GM11168 (cell line): ENCODE measurements at regions not wholly inside any gene's neighbourhood (a gene's known extent, or its start where the extent isn't known, plus 50 kb on each side); places are given as distances from the start of the nearest gene placed in this dataset.
"Not testable (repeated sequence)": the region's sequence is repeated elsewhere in the genome, so short reads cannot be mapped to it uniquely, and the experiment has no call there.

Source experiments
- in situ Hi-C: fragments of 300-500 bp; cut with MboI; formaldehyde crosslinking; loops from one replicate; pipeline ENCODE4 v1.12.0; 2022; ENCODE audit warnings: low sequenced_read_pairs; ENCODE audit not compliant: unreplicated experiment

DNA sequence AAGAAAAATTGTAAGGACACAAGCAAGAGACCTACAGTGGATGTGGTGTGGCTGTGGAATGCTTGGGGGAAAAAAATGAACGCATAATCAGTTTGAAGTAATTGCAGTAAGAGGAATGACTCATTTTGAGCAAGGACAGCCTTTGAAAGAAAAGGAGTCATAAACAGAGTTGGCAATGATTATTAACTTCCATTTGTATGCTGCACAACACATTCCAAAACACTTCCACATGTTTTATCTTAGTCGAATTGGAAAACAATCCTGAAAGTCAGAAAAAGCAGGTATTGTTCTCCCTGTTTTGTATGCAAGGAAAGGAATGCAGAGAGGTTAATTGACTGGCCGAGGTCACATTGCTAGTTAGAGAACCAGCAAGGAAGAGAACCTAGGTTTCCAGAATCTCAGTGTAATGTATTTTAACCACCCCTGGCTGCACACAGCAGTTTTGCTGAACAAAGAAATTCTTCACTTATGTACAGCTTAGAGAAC is 630.0 kb upstream of the MIR17HG start:
- in situ Hi-C loops = no loop called here

DNA sequence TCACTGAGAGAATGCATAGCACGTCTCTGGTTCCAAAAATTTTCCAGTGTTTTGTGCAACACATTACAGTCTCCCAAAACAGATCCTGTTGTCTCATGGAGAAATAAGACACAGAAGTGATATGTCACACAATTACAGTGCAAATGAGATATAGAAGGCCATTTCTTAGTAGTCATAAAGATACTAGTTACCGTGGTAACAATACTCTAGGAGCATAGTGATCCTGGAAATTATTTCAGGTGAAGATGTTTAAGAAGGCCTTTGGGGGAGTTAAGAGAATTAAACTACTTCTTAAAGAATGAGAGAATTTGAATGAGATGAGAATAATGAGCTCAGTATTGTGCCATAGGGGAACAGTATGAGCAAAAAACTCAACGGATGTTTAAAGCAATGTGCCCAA is 628.0 kb upstream of the MIR17HG start:
- in situ Hi-C loops = no loop called here

DNA sequence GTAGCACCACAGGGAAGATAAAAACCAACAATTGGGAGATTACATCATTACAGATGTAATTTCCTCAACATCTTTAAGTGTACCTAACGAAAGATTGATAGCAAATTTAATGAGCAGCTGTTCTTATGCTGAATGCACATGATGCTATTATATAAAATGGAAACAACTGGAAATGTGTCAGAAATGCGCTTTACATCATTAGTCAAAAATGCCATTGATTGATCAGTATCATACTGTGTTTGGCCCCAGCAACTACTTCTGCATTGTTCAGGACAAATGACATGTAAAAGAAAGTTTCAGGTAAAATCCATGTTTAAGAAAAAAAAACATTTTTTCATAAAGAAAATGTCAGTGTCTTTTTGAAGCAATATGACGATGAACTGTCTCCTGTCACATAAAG is 625.5 kb upstream of the MIR17HG start:
- in situ Hi-C loops = no loop called here

DNA sequence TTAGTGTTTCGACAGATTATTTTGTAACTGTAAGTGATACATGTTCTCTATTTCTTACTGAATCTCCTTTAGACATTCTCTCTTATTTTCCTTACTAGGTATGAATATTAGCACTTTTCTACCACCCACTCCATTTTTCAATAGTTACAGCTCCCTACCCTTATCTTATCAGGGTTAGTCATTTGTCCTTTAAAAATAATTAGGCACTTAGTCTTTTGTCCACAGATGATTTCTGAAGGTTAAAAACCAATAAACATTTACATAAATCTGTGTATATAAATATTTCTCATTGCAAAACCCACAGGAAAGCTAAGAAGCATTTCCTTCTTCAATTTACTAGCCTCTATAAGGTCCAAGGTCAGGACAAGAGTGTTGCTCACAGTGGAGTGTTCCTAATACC is 624.1 kb upstream of the MIR17HG start:
- in situ Hi-C loops = no loop called here

DNA sequence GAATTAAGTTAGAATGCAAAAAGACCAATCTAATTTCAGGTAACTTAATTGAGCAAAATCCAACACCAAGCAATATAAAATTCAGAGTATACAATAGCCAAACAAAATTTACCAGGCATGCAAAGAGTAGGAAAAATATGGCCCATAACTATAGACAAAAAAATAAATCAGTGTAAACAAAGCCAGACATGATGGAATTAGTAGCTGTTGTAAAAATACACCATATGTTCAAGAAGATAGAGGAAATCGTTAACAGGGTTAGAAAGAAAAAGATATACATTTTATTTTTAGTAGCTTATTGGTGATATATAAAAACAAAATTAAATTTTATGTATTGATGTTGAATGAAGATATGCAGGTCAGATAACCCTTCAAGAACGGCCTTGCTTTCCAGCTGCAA is 621.1 kb upstream of the MIR17HG start:
- in situ Hi-C loops = no loop called here

DNA sequence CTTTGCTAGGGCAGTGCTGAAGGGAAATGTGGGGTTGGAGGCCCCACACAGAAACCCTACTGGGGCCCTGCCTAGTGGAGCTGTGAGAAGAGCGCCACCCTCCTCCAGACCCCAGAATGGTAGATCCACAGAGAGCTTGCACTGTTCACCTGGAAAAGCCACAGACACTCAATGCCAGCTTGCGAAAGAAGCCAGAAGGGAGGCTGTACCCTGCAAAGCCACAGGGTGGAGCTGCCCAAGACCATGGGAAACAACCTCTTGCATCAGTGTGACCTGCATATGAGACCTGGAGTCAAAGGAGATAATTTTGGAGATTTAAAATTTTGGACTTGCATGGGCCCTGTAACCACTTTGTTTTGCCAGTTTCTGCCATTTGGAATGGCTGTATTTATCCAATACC is 615.4 kb upstream of the MIR17HG start:
- in situ Hi-C loops = no loop called here

DNA sequence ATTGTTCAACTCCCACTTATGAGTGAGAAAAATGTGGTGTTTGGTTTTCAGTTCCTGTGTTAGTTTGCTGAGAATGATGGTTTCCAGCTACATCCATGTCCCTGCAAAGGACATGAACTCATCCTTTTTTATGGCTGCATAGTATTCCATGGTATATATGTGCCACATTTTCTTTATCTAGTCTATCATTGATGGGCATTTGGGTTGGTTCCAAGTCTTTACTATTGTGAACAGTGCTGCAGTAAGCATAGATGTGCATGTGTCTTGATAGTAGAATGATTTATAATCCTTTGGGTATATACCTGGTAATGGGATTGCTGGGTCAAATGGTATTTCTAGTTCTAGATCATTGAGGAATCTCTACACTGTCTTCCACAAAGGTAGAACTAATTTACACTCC is 613.0 kb upstream of the MIR17HG start:
- in situ Hi-C loops = not testable (repeated sequence)

DNA sequence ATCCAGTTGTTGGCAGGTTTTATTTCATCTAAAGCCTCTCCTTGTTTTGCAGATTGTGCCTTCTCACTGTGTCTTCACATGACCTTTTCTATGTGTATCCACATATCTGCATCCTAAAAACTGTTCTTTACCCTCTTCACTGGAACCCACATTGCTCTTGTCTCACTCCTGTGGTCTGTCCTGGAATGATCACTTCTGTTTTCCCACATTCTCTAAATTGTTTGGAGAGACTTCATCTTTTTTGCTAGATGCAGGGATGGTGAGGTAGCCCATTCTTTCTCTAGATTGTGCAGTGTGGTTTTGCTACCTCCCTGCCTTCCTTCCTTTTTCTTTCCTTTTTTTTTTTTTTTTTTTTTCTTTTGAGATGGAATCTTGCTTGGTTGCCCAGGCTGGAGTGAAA is 608.6 kb upstream of the MIR17HG start:
- in situ Hi-C loops = no loop called here

DNA sequence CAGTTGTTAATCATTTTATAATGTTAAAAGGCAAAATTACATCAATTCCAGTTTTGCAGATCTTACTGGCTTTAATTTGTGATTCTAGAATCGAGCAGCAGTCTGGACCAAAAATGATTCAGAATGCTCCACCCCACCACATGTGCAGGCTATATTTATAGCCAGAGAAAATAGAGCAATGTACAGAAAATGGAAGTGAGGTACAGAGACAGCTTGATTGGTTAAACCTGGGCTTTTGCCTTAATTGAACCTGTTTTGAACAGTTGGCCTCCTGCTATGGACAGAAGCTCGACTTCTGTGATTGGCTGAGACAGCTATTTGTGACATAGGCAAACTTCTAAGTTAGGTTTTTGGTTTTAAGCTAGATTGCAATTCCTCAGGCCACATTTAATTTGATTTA is 607.4 kb upstream of the MIR17HG start:
- in situ Hi-C loops = no loop called here

DNA sequence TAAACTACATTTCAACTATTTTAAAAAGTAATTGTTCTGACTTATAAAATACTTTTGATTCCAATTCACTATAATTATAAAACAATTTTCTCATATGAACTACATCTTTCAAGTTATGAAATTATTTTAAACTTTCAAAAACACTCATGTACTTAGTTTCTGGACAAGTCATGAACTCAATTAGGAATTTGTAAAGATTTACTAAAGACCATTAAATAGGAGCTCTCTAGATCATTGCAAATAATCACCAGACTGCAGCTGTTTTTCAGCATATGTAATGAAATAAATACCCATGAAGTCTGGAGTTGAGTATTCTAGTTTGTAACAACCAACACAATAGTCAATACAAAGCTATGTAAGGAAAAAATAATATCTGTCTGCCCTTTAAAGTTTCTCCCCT is 605.1 kb upstream of the MIR17HG start:
- in situ Hi-C loops = no loop called here

DNA sequence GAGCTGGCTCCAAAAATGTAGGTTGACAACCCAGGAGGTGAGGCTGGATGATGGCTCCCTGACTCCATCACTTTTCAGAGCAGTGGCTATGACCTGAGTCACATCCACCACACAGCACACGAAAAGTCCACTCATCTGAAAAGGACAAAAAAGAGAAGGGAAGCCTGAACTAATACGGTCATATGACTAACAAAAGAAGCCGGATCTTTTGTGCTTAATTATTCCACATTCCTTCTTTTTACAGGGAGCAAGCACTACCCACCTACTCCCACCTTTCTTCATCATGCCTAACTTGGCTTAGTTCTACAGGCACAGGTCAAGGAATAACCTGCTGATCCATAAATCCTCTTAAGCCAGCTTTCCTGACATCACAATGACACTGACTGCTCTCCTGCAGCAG is 601.3 kb upstream of the MIR17HG start:
- in situ Hi-C loops = no loop called here

DNA sequence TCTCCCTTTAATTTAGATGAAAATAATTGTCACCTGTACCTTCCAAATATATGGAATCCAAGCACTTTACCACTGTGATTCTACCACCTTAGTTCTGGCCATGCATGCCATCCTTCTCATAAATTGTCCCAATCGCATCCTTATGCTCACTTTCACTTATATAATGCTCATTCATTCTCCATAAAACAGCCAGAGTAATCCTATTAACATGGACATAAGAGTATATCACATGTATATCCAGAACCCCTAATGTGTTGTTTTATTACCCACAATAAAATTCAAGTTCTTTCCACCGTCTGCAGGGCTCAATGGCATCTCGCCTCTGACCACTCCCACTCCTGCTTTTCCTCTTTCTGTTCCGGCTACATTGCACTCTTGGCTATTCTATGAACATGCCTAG is 597.5 kb upstream of the MIR17HG start:
- in situ Hi-C loops = no loop called here

DNA sequence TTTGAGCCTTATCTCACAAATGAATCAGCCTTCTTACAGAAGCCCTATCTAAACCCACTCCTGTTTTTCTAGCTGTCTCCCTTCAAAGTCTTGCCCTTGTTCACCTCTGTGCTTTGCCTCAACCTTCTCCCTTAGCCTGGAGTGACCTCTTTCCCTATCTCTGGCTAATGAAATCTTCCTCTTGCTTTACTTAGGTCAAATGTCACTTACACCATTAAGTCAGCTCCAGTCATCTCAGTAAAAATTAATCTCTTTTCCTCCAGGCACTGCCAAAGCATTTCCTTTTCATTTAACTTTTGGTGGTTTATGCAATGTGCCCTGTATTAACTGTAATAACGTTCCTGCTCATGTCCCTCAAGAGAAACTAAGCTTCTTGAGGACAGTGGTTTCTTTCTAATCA is 596.5 kb upstream of the MIR17HG start:
- in situ Hi-C loops = no loop called here

DNA sequence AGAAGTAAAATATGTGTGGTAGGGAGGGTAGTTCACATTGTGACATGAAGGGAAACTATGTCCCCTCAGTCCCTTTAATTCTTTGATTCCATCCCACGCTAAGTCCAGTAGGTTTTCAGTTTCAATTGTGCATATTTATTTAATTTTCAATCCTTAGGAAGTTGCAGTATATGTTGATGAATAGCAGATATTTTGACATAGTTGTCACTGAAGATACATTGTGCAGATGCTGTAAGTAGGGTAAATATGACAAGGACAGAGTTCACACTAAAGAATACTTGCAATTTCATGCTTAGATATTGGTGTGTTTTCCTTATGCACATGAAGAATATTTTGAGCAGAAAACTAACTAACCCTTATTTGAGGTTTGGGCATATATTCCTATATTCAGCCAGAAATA is 595.4 kb upstream of the MIR17HG start:
- in situ Hi-C loops = no loop called here

DNA sequence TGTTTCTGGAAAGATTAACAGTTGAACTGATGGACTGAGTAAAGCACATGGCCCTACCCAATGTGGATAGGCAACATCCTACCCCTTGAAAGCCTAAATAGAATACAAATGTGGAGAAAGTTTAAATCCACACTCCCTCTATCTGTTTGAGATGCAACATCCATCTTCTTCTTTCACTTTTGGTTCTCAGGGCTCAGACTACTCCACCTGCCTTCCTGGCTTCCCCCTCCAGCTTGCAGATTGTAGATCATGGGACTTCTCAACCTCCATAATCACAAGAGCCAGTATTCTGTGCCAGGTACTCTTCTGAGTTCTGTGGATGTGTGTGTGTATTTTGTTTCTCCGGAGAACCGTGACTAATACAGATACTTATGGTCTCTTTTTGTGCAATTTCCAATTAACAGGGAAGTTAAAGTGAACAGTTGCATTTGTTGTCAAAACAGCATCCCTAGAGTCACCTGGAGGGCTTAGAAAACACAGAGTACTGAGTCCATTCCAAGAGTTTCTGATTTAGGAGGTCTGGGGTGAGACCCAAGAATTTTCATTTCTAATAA is 590.3 kb upstream of the MIR17HG start:
- in situ Hi-C loops = no loop called here

DNA sequence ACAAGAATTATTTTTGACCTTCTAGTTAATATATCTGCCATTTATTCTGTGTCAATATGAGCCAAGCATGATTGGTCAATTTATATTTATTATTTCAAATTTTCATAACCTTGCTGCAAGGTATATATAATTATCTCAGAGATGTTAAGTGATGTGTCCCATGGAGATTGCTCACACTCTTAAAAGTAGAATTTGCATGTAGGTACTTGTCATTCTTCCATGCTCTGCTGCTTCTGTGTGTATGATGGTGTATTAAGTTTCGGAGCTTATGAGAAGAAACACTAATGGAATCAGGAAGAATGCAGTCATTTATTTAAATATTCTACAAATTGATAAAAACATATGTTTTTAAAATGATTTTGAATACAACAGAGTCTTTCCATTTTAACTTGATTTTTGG is 586.8 kb upstream of the MIR17HG start:
- in situ Hi-C loops = no loop called here

DNA sequence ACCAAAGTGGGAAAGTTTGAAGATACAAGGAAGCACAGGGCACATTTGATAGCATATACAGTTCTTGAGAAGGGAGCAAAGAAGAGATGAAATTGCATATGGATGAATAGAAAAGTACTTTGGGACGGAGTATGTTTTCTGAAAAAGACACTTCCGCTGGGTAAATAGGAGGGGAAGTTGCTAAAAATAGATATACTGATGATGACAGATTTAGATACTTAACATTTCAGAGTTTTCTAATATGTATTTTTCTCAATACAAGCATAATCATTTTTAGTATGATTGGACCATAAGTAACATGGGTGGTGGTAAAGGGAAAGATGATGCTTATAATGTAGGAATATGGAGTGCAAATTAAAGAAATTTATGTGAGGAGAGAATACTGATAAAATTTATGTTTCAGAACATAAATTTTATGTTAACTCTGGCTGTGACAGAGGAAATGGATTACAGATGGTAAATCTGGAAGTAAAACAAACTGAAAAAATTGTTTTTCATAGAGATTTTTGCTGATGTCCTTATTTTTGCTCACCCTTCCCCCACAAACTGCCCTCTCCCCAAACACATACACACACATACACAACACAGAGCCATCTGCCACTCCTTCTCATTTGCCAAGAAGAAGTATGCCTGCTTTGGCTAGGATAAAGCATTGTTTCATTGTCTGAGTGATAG is 583.9 kb upstream of the MIR17HG start:
- in situ Hi-C loops = no loop called here

DNA sequence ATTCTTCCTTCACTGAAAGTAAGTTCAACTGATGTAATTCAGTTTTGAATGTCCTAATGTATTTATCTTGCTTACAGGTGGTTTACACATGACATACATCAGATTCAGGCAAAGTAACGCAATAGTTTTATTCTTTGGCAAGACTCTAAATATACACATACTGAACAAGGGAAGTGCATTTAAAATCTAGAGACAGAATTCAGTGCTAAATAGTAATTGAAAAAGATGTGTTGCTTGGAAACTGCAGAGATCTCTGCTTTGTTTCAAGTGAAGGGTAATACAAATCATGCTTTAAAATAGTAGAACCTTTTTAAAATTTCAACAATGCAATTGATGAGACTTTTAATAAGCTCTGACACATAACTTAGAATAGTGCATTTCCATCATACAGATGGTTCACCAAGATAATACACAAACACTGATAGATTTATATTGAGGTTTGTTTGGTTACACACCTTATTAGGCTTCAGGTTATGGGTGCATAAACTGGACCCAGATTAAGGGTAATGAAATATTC is 581.0 kb upstream of the MIR17HG start:
- in situ Hi-C loops = no loop called here

DNA sequence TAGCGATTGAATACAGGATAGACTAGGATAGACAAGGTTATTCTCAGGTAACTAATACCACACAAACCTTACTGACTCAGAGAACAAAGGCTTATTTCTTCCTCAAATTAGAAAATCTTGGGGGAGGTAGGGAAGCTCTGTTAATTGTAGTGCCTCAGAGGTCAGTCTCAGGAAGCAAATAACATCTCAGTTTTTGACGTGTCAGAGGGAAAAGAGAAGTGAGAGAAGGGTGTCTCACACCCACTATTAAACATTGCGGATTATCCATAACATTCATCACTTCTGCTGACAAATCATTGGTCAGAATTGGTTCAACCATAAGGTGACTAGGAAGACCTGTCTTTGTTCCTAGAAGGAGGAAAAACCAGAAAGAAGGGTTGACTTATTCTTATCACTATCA is 579.4 kb upstream of the MIR17HG start:
- in situ Hi-C loops = no loop called here

DNA sequence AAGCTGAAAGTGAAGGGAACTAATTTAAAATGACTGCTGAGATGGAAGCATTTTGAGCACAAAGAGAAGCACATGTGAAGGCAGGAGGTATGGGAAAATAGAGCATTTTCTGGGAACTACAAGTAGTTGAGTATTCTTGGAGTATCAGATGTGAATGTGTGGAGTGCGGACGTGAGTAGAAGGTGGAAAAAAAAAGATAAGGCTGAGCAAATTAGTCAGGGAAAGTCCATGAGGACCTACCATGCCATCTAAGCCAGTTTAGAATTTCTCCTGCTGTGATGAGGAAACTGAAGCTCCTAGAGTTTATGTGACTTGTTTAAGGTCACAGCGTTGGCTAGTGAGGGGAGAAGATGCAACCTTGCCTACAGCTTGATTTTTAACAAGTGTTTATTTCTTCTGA is 578.1 kb upstream of the MIR17HG start:
- in situ Hi-C loops = no loop called here

DNA sequence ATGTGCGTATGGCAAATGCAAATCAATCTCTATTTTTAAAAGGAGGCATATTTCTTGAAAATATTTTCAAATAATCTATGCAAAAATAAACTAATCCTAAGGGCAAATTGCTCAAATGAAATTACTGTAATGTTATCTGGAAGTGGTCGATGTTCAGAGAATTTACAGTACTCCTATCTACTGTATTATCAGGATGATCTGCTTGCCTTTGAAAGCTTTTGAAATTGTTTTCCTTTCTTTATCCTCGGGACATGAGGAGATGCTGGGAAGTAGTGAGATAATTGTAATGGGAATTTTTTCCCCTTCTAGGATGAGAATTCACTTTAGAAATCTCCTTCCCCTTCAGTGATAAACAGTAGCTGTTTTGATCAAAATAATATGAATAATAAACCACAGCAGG is 577.2 kb upstream of the MIR17HG start:
- in situ Hi-C loops = no loop called here

DNA sequence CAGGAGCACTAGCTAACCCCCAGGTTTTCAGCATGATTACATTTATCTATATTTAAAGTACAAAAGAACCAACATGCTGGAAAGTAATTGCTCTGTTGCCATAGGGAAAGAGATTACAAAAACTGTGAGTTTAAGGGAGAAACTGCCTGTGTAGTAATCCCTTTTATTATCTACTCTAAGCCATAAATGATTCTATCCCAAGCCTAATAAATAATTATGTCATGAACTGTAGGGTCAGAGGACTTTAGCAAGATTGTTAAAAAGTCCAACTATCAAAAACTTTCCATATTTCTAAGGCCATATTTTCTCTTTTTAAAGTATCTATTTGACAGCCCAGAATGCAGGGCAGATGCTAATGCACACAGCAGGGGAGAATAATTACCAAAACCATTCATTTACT is 573.8 kb upstream of the MIR17HG start:
- in situ Hi-C loops = no loop called here
